Thyroid gland (tissue), 4 donors: ENCODE measurements at regions not wholly inside any gene's neighbourhood (a gene's known extent, or its start where the extent isn't known, plus 50 kb on each side); places are given as distances from the start of the nearest gene placed in this dataset.

Source experiments
- DNase-seq, 2 donors: peaks; one replicate each; pipeline ENCODE4 v3.0.0-alpha.2; 2019
- H3K27ac ChIP-seq, 3 donors: fragments of 200-600 bp; sonication (generic); 1 replicate in 2 of 3; 2 replicates in 1 of 3; pipeline ENCODE4 v1.5.1; 2016 to 2019; ENCODE audit warnings: mild to moderate bottlenecking in 1 of 3, moderate library complexity in 1 of 3
- H3K27me3 ChIP-seq: fragments of 200-600 bp; sonication (generic); one replicate; pipeline ENCODE4 v1.5.1; 2019
- H3K36me3 ChIP-seq, 2 donors: fragments of 200-600 bp; sonication (generic); one replicate each; pipeline ENCODE4 v1.5.1; 2016 to 2019
- H3K4me1 ChIP-seq, 2 donors: fragments of 200-600 bp; sonication (generic); one replicate each; pipeline ENCODE4 v1.5.1; 2017 to 2019
- H3K4me3 ChIP-seq, 3 donors: fragments of 200-600 bp; sonication (generic); replicated peaks in 1 of 3; 1 replicate in 2 of 3; 2 replicates in 1 of 3; pipeline ENCODE4 v1.5.1; 2016; ENCODE audit warnings: mild to moderate bottlenecking in 1 of 3
- H3K9me3 ChIP-seq: fragments of 200-600 bp; sonication (generic); one replicate; pipeline ENCODE4 v1.5.1; 2017
- POLR2A ChIP-seq, 2 donors: fragments of 450-650 bp; IDR thresholded peaks; one replicate each; pipeline ENCODE4 v1.6.1; 2017; ENCODE audit warnings: antibody characterized with exemption in 2 of 2, mild to moderate bottlenecking in 2 of 2, moderate library complexity in 1 of 2
- WGBS, 2 donors: methylation state at CpG; one replicate each; pipeline ENCODE4 v1.1.5; 2017; 5-methylcytosine and 5-hydroxymethylcytosine counted together
- intact Hi-C: fragments of 100-400 bp; cut with DNase I; formaldehyde crosslinking; loops from one replicate; pipeline ENCODE4 v1.15.1; 2023
- TF ChIP-seq, protein P1 (sequence below), 6 experiments: fragments of 200-600 bp in 3 of 6; fragments of 450-650 bp in 3 of 6; sonication (generic) in 3 of 6; IDR thresholded peaks; one replicate each; pipeline ENCODE4 v1.5.1; 2016 to 2019; ENCODE audit warnings: antibody characterized with exemption in 6 of 6, mild to moderate bottlenecking in 2 of 6, inconsistent platforms in 1 of 6, moderate library complexity in 1 of 6

DNA sequence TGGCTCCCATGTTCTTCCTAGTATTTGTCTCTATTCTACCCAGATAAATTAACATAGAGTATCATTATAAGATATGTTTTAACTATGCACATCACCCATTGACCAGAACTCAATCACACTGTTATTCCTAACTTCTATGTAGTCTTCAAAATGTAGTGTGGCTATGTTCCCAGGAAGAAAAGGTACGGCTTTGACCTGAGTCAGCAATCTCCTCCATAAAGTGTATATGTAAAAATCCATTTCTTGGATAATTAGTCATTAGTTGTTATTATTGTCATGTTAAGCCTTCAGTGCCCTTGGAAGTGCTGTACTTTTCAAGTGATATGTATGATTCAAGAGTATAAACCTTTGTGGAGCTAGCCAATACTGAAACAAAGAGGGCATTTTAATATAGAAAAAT, 444.0 kb upstream of the ZWINT start:
- WGBS, 2 donors: 0 to 38% methylated on average over 1 of the region's 1 CpG
- no peaks in the 10 kb centered on the region for H3K36me3 ChIP-seq
- H3K4me3 ChIP-seq: no peak overlapping the region
- intact Hi-C loops: no loop called here
- H3K9me3 ChIP-seq: no peaks in the 10 kb centered on the region
- no peaks in the 10 kb centered on the region for H3K27me3 ChIP-seq
- DNase-seq: no peak
- H3K27ac ChIP-seq: no peak overlapping the region
- TF ChIP-seq, protein P1, sequence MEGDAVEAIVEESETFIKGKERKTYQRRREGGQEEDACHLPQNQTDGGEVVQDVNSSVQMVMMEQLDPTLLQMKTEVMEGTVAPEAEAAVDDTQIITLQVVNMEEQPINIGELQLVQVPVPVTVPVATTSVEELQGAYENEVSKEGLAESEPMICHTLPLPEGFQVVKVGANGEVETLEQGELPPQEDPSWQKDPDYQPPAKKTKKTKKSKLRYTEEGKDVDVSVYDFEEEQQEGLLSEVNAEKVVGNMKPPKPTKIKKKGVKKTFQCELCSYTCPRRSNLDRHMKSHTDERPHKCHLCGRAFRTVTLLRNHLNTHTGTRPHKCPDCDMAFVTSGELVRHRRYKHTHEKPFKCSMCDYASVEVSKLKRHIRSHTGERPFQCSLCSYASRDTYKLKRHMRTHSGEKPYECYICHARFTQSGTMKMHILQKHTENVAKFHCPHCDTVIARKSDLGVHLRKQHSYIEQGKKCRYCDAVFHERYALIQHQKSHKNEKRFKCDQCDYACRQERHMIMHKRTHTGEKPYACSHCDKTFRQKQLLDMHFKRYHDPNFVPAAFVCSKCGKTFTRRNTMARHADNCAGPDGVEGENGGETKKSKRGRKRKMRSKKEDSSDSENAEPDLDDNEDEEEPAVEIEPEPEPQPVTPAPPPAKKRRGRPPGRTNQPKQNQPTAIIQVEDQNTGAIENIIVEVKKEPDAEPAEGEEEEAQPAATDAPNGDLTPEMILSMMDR (IDR thresholded peaks at IDR 0.05): no peak
- TF ChIP-seq POLR2A (IDR thresholded peaks at IDR 0.05): no peak
- no peaks in the 10 kb centered on the region for H3K4me1 ChIP-seq

DNA sequence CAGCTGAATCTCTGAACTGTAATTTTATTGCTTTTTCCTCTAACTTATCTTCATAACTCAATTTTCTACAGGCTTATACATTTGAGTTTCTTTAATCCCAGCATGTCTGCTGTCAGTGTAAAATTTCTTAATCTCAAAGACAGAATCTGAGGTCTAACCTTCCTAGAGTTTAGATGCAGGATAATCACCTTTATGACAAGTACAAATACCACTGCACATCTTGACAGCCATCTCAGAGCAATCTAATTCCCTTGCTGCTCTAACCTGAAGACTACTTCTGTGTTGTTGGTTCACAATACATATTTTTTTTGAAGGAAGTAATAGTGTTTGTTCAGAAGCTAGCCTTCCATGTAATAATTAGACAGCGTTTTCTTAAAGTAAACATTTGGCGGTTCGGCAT, 424.2 kb upstream of the ZWINT start:
- no peaks in the 10 kb centered on the region for H3K9me3 ChIP-seq
- 78 to 94% methylated on average over 3 of the region's 3 CpGs for WGBS, 2 donors
- no peak for DNase-seq
- intact Hi-C loops: no loop called here
- H3K36me3 ChIP-seq: no peaks in the 10 kb centered on the region
- H3K27me3 ChIP-seq: no peaks in the 10 kb centered on the region
- no peaks in the 10 kb centered on the region for H3K4me1 ChIP-seq
- H3K4me3 ChIP-seq: no peak overlapping the region
- no peak overlapping the region for H3K27ac ChIP-seq
- no peak for TF ChIP-seq POLR2A (IDR thresholded peaks at IDR 0.05)
- TF ChIP-seq, protein P1 (IDR thresholded peaks at IDR 0.05): no peak

DNA sequence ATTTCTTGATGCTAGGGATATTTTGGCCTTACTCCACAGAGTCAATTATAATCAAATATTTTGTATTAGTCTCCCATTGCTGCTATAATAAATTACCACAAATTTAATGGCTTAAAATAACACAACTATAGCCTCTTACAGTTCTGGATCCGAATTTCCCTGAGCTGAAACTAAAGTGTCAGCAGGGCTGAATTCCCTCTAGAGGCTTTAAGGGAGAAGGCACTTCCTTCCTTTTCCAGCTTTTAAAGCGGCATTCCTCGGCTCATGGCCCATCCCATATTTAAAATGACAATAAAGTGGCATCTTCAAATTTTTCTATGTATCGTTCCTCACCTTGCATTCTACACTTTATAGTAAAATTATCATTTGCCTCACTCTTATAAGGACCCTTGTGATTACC, 421.4 kb upstream of the ZWINT start:
- Histone ChIP-seq H3K27ac (no peak overlapping the region), H3K9me3 (no peaks in the 10 kb centered on the region), H3K4me3 (no peak overlapping the region), H3K27me3 (no peaks in the 10 kb centered on the region), H3K4me1 (no peaks in the 10 kb centered on the region), H3K36me3 (no peaks in the 10 kb centered on the region)
- intact Hi-C loops: no loop called here
- no peak for DNase-seq
- WGBS, 2 donors: 49 to 57% methylated on average over 4 of the region's 4 CpGs
- TF ChIP-seq, protein P1 (IDR thresholded peaks at IDR 0.05): no peak
- TF ChIP-seq POLR2A (IDR thresholded peaks at IDR 0.05): no peak

DNA sequence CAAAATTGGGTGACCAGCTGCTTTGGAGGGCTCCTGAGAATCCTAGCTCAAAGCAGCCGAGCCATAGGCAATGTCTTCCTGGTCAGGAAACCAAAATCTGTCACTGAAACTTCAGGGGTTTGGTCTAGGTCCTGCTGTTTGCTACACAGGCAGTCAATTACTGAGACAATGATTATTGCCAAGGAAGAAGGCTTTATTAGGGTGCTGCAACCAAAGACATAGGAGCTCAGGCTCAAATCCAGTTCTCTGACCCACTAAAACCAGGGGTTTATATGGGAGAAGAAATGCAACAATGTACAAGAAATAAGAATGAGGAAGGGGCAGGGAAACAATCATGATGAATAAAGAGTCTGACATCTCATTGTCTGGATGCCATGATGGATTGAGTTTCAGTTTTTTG, 410.3 kb upstream of the ZWINT start:
- H3K4me3 ChIP-seq: no peak overlapping the region
- no peak for DNase-seq
- no peak overlapping the region for H3K27ac ChIP-seq
- no peaks in the 10 kb centered on the region for H3K36me3 ChIP-seq
- H3K27me3 ChIP-seq: no peaks in the 10 kb centered on the region
- WGBS, 2 donors: 42 to 54% methylated on average over 1 of the region's 1 CpG
- intact Hi-C loops: no loop called here
- H3K4me1 ChIP-seq: no peaks in the 10 kb centered on the region
- TF ChIP-seq POLR2A (IDR thresholded peaks at IDR 0.05): no peak
- TF ChIP-seq, protein P1 (IDR thresholded peaks at IDR 0.05): no peak
- H3K9me3 ChIP-seq: no peaks in the 10 kb centered on the region

DNA sequence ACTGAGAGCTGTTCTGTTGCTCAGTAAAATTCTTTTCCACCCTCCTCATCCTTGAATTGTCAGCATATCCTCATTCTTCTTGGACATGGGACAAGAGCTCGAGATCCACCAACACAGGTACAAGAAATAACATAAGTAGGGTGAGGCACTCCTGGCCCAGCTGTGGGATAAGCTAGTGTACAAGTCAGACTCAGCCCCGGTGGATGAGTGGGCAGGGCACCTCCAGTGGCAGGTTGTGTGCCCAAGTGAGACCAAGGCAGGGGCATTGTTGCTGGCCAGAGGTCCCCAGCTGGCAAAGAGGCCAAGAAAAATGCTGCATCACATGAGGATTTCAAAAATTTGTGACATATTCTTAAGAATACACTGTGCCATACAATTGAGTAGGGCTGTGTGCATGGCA, 402.0 kb upstream of the ZWINT start:
- Histone ChIP-seq H3K36me3 (no peaks in the 10 kb centered on the region), H3K4me3 (no peak overlapping the region), H3K27ac (no peak overlapping the region), H3K9me3 (no peaks in the 10 kb centered on the region), H3K27me3 (no peaks in the 10 kb centered on the region), H3K4me1 (no peaks in the 10 kb centered on the region)
- TF ChIP-seq, protein P1 (IDR thresholded peaks at IDR 0.05): no peak
- no peak for TF ChIP-seq POLR2A (IDR thresholded peaks at IDR 0.05)
- DNase-seq: no peak
- intact Hi-C loops: no loop called here
- WGBS, 2 donors: 83 to 88% methylated on average over 2 of the region's 2 CpGs
